ENCODE measurements at regions not wholly inside any gene's neighbourhood (a gene's known extent, or its start where the extent isn't known, plus 50 kb on each side); places are given as distances from the start of the nearest gene placed in this dataset.

DNA sequence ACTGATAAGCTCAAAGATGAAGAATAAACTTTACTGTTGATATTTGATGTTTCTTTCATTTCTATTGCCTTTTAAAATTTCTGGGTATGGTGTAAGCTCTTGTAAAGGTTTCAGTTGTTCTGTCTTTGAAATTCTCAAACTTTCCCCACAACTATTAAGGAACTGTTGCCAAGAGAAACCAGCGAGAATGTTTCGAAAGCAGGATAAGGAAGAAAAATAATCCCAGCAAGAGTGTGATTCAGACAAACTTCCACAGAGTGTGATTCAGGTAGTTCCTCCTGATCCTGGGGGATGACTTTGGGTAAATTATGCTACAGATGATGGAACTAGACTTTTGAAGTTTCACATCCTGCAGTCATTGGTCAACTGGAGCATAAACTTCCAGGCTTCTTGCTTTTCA is 632.0 kb downstream of the NSUN3 start:
- TF ChIP-seq, protein P1, sequence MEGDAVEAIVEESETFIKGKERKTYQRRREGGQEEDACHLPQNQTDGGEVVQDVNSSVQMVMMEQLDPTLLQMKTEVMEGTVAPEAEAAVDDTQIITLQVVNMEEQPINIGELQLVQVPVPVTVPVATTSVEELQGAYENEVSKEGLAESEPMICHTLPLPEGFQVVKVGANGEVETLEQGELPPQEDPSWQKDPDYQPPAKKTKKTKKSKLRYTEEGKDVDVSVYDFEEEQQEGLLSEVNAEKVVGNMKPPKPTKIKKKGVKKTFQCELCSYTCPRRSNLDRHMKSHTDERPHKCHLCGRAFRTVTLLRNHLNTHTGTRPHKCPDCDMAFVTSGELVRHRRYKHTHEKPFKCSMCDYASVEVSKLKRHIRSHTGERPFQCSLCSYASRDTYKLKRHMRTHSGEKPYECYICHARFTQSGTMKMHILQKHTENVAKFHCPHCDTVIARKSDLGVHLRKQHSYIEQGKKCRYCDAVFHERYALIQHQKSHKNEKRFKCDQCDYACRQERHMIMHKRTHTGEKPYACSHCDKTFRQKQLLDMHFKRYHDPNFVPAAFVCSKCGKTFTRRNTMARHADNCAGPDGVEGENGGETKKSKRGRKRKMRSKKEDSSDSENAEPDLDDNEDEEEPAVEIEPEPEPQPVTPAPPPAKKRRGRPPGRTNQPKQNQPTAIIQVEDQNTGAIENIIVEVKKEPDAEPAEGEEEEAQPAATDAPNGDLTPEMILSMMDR (IDR thresholded peaks at IDR 0.05 in 2 of 3, conservative IDR thresholded peaks at IDR 0.05 in 1 of 3; ENCODE audit: borderline replicate concordance in 1 of 3, insufficient read depth in 1 of 3, low read depth in 2 of 3, low read length in 2 of 3): no peak
- no peak for TF ChIP-seq POLR2A (IDR thresholded peaks at IDR 0.05; ENCODE audit: borderline replicate concordance, extremely low read depth, insufficient read depth, insufficient read length)
- TF ChIP-seq CEBPB (IDR thresholded peaks at IDR 0.05; ENCODE audit: low read depth): no peak
- no peak for TF ChIP-seq POLR2AphosphoS5 (IDR thresholded peaks at IDR 0.05; ENCODE audit: low read depth, low read length)
- no peak for TF ChIP-seq YY1 (IDR thresholded peaks at IDR 0.05; ENCODE audit: extremely low read depth, insufficient replicate concordance, low read depth, low read length)
- no peak for TF ChIP-seq EZH2 (IDR thresholded peaks at IDR 0.05)
- TF ChIP-seq RAD21 (IDR thresholded peaks at IDR 0.05; ENCODE audit: low read depth): no peak
- no peak for TF ChIP-seq EZH2phosphoT487 (IDR thresholded peaks at IDR 0.05; ENCODE audit: borderline replicate concordance)
- TF ChIP-seq SRF (IDR thresholded peaks at IDR 0.05; ENCODE audit: low read depth): no peak
- TF ChIP-seq FOSL1 (IDR thresholded peaks at IDR 0.05; ENCODE audit: low read depth): no peak
